GM12872 (cell line): ENCODE measurements at regions not wholly inside any gene's neighbourhood (a gene's known extent, or its start where the extent isn't known, plus 50 kb on each side); places are given as distances from the start of the nearest gene placed in this dataset.

Experiments
- CTCF ChIP-seq: IDR thresholded peaks from 3 replicates; pipeline ENCODE4 v1.5.1; 2011; ENCODE audit warnings: low read depth, mild to moderate bottlenecking, low read length, moderate library complexity; ENCODE audit not compliant: insufficient read depth

- TF ChIP-seq CTCF, result no peak
Observed at GRCh38 chr4:155512817-155513216, 136.1 kb upstream of the MAP9 start.

DNA sequence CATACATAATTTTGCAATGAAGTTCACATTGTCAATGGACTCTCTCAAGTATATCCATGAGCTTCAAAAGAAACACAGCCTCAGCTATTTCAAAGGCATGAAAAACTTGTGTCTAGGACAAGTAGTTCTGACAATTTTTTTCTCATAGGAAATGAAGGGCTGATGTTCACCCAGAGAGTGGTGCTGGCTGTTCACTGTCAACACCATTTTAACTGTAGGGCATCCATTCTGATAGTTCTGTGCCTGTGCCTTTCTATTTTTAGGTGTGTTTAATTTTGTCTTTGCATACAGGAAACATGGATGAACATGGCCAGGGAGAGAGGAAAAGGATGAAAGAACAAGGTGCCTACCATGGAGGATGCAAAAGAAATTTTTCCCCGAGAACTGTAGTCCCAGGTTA is 135.3 kb upstream of the MAP9 start:
- TF ChIP-seq CTCF, result no peak

DNA sequence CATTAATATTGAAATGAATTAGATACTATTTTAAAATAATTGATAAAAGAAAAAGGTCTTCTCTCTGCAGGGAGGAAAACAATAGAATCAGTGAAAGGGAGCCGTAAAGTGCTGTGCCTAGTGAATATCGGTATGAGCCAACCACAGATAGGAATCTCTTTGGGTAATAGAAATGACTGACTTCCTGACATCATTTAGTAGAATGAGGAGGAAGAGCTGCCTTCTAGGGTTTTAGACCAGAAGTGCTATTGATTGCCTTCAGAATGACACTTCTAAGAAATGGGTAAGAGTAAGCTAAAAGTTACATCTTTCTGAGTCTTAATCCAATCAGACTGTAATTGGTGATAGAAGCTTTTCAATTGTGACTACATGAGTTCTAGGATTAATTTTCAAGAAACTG is 134.0 kb upstream of the MAP9 start:
- TF ChIP-seq CTCF, result no peak

DNA sequence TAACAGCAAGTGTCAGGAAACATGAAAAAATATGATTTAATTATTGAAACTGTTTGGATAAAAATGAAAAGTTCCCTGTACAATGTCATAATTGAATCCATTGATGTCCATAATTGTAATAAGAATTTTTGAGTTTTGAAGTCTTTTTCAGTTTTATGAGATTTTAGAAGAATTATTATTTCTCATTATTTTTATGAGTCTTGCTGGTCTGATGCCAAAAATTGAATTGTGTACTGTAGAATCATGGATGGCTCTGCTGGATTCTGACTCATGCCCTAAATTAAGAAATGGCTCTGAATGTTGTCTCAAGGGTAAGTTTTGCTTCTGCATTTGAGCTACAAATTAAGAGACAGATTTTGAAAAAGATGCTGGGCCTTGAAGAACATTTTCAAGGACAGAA is 132.8 kb upstream of the MAP9 start:
- no peak for TF ChIP-seq CTCF

DNA sequence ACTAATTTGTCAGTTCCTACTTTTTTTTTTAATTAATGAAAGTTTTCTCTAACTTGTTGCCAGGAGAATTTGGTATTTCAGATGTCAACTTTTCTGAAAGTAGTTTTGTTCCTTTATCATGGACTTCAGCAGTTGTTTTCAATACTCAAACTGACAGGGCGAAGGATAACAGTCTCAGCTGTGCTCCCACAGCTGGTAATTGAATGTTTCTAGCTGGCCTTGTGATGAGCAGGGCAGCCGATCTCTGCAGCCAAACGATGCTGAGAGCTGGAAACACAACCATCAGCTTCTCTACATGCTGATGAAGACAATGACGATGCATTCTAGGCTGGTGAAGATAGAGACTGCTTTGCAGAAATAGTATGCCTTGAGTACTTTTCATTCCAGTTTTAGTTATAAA is 130.0 kb upstream of the MAP9 start:
- no peak for TF ChIP-seq CTCF

GRCh38 chr4:155505321-155505720 is 128.6 kb upstream of the MAP9 start:
- no peak for TF ChIP-seq CTCF

GRCh38 chr4:155497306-155497705 is 120.5 kb upstream of the MAP9 start:
- TF ChIP-seq CTCF, result peak; percentile 27; the same call in 1 of the 3 replicates

DNA sequence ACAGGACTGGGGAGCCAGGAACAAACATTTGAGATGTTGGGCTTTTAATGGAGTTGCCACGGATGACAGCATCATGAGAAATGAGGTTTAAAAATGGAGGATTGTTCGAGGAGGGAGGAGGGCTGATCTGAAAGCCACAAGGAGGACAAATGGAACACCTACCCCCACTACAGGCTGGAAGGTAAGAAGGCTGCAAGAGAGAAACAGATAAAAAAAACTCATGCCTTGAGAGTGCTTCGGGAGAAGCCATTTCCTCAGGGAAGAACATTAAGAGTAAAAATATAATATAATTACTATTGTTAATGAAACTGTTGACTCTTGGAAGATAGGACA is 119.5 kb upstream of the MAP9 start:
- no peak for TF ChIP-seq CTCF
